CD1c-positive myeloid dendritic cell (primary cell): ENCODE measurements at regions not wholly inside any gene's neighbourhood (a gene's known extent, or its start where the extent isn't known, plus 50 kb on each side); places are given as distances from the start of the nearest gene placed in this dataset.

Experiments
- DNase-seq: peaks from one replicate; pipeline ENCODE4 v3.0.0-alpha.2; 2016; ENCODE audit errors: extremely low spot score

GRCh38 chr4:124469981-124470380, 242.6 kb downstream of the ANKRD50 start:
- no peak for DNase-seq

- no peak for DNase-seq
These were observed 234.1 kb downstream of the ANKRD50 start for GRCh38 chr4:124478470-124478869.

GRCh38 chr4:124480061-124480460, 232.5 kb downstream of the ANKRD50 start:
- DNase-seq, result no peak

GRCh38 chr4:124481123-124481522, 231.4 kb downstream of the ANKRD50 start:
- DNase-seq, result no peak

GRCh38 chr4:124483048-124483906, 229.3 kb downstream of the ANKRD50 start:
- DNase-seq, result no peak

- DNase-seq, result no peak
These were observed 228.5 kb downstream of the ANKRD50 start for GRCh38 chr4:124484008-124484407.

GRCh38 chr4:124484940-124485339, 227.6 kb downstream of the ANKRD50 start:
- DNase-seq, result no peak

- DNase-seq, result no peak
These were observed 226.1 kb downstream of the ANKRD50 start for GRCh38 chr4:124486423-124486822.

GRCh38 chr4:124487651-124488050, 224.9 kb downstream of the ANKRD50 start:
- no peak for DNase-seq

GRCh38 chr4:124491361-124492145, 221.0 kb downstream of the ANKRD50 start:
- DNase-seq, result no peak

- DNase-seq, result no peak
These were observed 213.3 kb downstream of the ANKRD50 start for GRCh38 chr4:124499261-124499660.

- no peak for DNase-seq
These were observed 211.0 kb downstream of the ANKRD50 start for GRCh38 chr4:124501576-124501975.

GRCh38 chr4:124504431-124504830, 208.1 kb downstream of the ANKRD50 start:
- DNase-seq, result no peak

GRCh38 chr4:124505211-124505610, 207.3 kb downstream of the ANKRD50 start:
- no peak for DNase-seq

GRCh38 chr4:124509151-124509550, 203.4 kb downstream of the ANKRD50 start:
- DNase-seq, result no peak

GRCh38 chr4:124514588-124514987, 197.9 kb downstream of the ANKRD50 start:
- DNase-seq, result no peak

- no peak for DNase-seq
These were observed 196.9 kb downstream of the ANKRD50 start for GRCh38 chr4:124515591-124515990.

- no peak for DNase-seq
These were observed 193.3 kb downstream of the ANKRD50 start for GRCh38 chr4:124519196-124519595.

GRCh38 chr4:124523816-124524215, 188.7 kb downstream of the ANKRD50 start:
- no peak for DNase-seq

- no peak for DNase-seq
These were observed 187.0 kb downstream of the ANKRD50 start for GRCh38 chr4:124525524-124525923.

- no peak for DNase-seq
These were observed 186.2 kb downstream of the ANKRD50 start for GRCh38 chr4:124526331-124526730.

- no peak for DNase-seq
These were observed 185.8 kb downstream of the ANKRD50 start for GRCh38 chr4:124526769-124527168.

GRCh38 chr4:124527364-124527763, 185.2 kb downstream of the ANKRD50 start:
- no peak for DNase-seq
